Epithelial cell of esophagus (primary cell): ENCODE measurements at regions not wholly inside any gene's neighbourhood (a gene's known extent, or its start where the extent isn't known, plus 50 kb on each side); places are given as distances from the start of the nearest gene placed in this dataset.

ENCODE experiments used
- DNase-seq: peaks from one replicate; pipeline ENCODE4 v3.0.0; 2010; ENCODE audit warnings: low read depth
- H3K4me3 ChIP-seq: 2 replicates; pipeline ENCODE4 v1.5.1; 2011; ENCODE audit warnings: mild to moderate bottlenecking, low read length, control low read depth
- CTCF ChIP-seq: IDR thresholded peaks from 2 replicates; pipeline ENCODE4 v1.5.1; 2011; ENCODE audit warnings: low read depth, mild to moderate bottlenecking, low read length, control low read depth, inconsistent platforms; ENCODE audit not compliant: insufficient read depth; ENCODE audit errors: missing control alignments

GRCh38 chr21:19731251-19731650 lies 1267.0 kb upstream of the NCAM2 start:
- no peak for DNase-seq
- no peak overlapping the region for H3K4me3 ChIP-seq
- TF ChIP-seq CTCF = no peak

- TF ChIP-seq CTCF = no peak
- no peak for DNase-seq
- no peak overlapping the region for H3K4me3 ChIP-seq
These were observed 1238.4 kb upstream of the NCAM2 start for GRCh38 chr21:19759836-19760235.

GRCh38 chr21:19767546-19767945 lies 1230.7 kb upstream of the NCAM2 start:
- DNase-seq = no peak
- no peak overlapping the region for H3K4me3 ChIP-seq
- no peak for TF ChIP-seq CTCF

DNA sequence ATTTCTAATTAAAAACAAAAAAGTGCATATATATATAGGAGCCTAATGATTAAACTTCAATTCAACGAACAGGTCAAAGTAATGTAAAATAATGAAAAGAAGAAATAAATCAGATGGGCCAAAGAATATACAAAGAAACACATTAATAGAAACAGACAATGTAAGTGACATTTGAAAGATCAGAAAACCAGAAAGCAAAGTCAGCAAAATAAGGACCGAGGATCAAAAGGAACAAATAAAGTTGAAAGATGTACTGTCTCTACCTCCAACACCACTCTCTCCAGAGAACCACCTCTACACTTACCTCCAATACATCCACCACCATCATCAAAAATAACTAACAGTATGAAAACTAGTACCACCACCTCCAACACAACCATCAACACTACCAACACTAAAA lies 1226.3 kb upstream of the NCAM2 start:
- DNase-seq = no peak
- H3K4me3 ChIP-seq = no peak overlapping the region
- no peak for TF ChIP-seq CTCF

DNA sequence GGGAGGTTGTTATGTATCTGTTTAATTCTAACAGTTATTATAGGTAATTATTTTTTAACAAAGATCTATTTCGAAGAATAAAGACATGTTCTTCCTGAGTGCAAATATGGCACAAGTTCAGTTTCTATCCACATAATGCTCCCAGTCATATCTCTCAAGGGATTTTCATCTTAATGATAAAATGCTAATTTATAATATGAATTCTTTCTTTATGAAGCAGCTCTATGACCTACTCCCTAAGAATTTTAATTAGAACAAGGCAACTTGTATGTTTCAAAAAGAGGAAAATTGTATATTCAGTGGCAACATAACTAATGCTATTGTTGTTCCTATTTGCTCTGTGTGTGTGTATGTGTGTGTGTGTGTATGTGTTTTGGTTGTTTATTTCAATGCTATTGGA lies 1222.1 kb upstream of the NCAM2 start:
- no peak for DNase-seq
- H3K4me3 ChIP-seq = no peak overlapping the region
- TF ChIP-seq CTCF = no peak

GRCh38 chr21:19781881-19782652 lies 1216.1 kb upstream of the NCAM2 start:
- no peak for DNase-seq
- no peak overlapping the region for H3K4me3 ChIP-seq
- no peak for TF ChIP-seq CTCF

DNA sequence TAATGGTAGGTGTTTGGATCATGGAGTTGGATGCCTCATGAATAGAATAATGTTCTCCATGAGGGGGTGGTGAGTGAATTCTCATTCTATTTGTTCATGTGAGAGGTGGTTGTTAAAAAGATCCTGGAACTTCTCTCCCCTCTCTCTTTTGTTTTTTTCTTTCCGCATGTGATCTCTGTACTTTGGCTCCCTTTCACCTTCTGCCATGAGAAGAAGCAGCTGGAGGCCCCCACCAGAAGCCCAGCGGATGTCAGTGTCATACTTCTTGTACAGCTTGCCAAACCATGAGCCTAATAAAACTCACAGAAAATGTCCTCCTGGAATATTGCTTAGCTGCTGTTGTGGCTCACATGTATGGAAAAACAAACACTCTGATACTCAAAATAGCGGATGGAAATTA lies 1212.3 kb upstream of the NCAM2 start:
- no peak for TF ChIP-seq CTCF
- DNase-seq = no peak
- no peak overlapping the region for H3K4me3 ChIP-seq
